ENCODE measurements at regions not wholly inside any gene's neighbourhood (a gene's known extent, or its start where the extent isn't known, plus 50 kb on each side); places are given as distances from the start of the nearest gene placed in this dataset.

GRCh38 chr12:53827306-53827705, 75.5 kb upstream of the CISTR start:
- TF ChIP-seq CTCF (IDR thresholded peaks at IDR 0.05; ENCODE audit: low read depth, low read length) (no peak), POLR2A (IDR thresholded peaks at IDR 0.05; ENCODE audit: extremely low read depth, insufficient read length) (no peak), MAX (IDR thresholded peaks at IDR 0.05; ENCODE audit: low read depth, low read length) (no peak), MYC (IDR thresholded peaks at IDR 0.05; ENCODE audit: low read depth, low read length) (no peak)
- no peak for DNase-seq (ENCODE audit: low read depth)
- no peak overlapping the region for H3K4me3 ChIP-seq (ENCODE audit: low read depth, low read length)

GRCh38 chr12:53828598-53828997, 76.8 kb upstream of the CISTR start:
- DNase-seq (ENCODE audit: low read depth): no peak
- no peak for TF ChIP-seq MAX (IDR thresholded peaks at IDR 0.05; ENCODE audit: low read depth, low read length)

GRCh38 chr12:53829130-53829819, 77.5 kb upstream of the CISTR start:
- H3K4me3 ChIP-seq (ENCODE audit: low read depth, low read length): no peak overlapping the region
- TF ChIP-seq MAX (IDR thresholded peaks at IDR 0.05; ENCODE audit: low read depth, low read length): no peak
- no peak for TF ChIP-seq POLR2A (IDR thresholded peaks at IDR 0.05; ENCODE audit: extremely low read depth, insufficient read length)
- no peak for TF ChIP-seq MYC (IDR thresholded peaks at IDR 0.05; ENCODE audit: low read depth, low read length)
- no peak for TF ChIP-seq CTCF (IDR thresholded peaks at IDR 0.05; ENCODE audit: low read depth, low read length)
- no peak for DNase-seq (ENCODE audit: low read depth)

More at GRCh38 chr12:53828598-53828997, 76.8 kb upstream of the CISTR start:
- H3K4me3 ChIP-seq (ENCODE audit: low read depth, low read length): no peak overlapping the region

- DNase-seq (ENCODE audit: low read depth): no peak
- TF ChIP-seq MYC (IDR thresholded peaks at IDR 0.05; ENCODE audit: low read depth, low read length) (no peak), POLR2A (IDR thresholded peaks at IDR 0.05; ENCODE audit: extremely low read depth, insufficient read length) (no peak)
These were observed 78.9 kb upstream of the CISTR start for GRCh38 chr12:53830631-53831030.

GRCh38 chr12:53836119-53836655, 84.4 kb upstream of the CISTR start:
- DNase-seq (ENCODE audit: low read depth): no peak
- no peak for TF ChIP-seq MYC (IDR thresholded peaks at IDR 0.05; ENCODE audit: low read depth, low read length)
- no peak for TF ChIP-seq MAX (IDR thresholded peaks at IDR 0.05; ENCODE audit: low read depth, low read length)
- TF ChIP-seq POLR2A (IDR thresholded peaks at IDR 0.05; ENCODE audit: extremely low read depth, insufficient read length): no peak
- no peak for TF ChIP-seq CTCF (IDR thresholded peaks at IDR 0.05; ENCODE audit: low read depth, low read length)
- H3K4me3 ChIP-seq (ENCODE audit: low read depth, low read length): no peak overlapping the region

More at GRCh38 chr12:53830631-53831030, 78.9 kb upstream of the CISTR start:
- no peak overlapping the region for H3K4me3 ChIP-seq (ENCODE audit: low read depth, low read length)

GRCh38 chr12:53838978-53839377, 87.2 kb upstream of the CISTR start:
- no peak overlapping the region for H3K4me3 ChIP-seq (ENCODE audit: low read depth, low read length)
- TF ChIP-seq CTCF (IDR thresholded peaks at IDR 0.05; ENCODE audit: low read depth, low read length): no peak
- no peak for TF ChIP-seq MAX (IDR thresholded peaks at IDR 0.05; ENCODE audit: low read depth, low read length)
- TF ChIP-seq POLR2A (IDR thresholded peaks at IDR 0.05; ENCODE audit: extremely low read depth, insufficient read length): no peak
- no peak for TF ChIP-seq MYC (IDR thresholded peaks at IDR 0.05; ENCODE audit: low read depth, low read length)

More at GRCh38 chr12:53838978-53839377, 87.2 kb upstream of the CISTR start:
- DNase-seq (ENCODE audit: low read depth): no peak

All from NB4 (cell line).